Fibroblast of skin of right quadriceps (primary cell): ENCODE measurements at regions not wholly inside any gene's neighbourhood (a gene's known extent, or its start where the extent isn't known, plus 50 kb on each side); places are given as distances from the start of the nearest gene placed in this dataset.

ENCODE experiments used
- DNase-seq: peaks from one replicate; pipeline ENCODE4 v3.0.0-alpha.2; 2013

DNA sequence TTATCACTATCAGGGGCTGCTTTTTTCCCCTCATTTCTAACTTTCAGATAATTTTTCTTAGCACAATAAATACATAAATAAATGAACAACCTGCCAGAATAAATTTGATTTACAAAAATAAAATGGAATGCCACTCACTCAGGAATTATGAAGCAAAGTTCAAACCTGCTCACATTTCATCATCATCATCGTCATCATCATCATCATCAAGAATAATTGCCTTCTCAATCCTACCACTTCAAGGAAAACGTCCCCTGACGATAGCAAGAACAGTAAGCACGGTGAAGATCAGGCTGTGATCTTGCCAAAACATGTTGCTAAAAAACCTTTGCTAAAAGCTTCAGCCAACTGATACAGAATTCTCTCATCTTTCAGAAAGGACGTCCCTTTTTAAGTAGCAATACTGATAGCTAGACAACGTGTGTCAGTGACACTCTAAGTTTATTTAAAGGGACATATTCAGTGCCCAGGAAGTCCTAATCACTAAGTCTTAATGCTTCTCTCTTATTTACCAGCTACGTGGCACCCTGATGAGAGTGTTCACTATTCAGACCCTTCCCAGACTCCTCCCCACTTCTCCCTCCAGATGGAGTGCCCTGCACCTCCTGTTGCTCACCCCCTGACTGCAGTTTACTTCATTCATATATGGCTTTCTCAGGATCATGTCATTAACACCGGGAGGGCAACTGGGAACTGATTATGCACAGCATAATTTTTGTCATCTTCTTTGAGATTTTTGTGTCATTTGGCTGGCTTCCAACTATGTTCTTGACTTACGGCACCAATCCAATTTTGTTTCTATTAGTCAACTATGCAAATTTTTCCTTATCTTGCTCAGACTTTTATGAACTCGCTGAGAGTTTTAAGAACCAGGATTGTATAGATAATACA, 200.1 kb upstream of the GUCY1A2 start:
- DNase-seq = no peak

DNA sequence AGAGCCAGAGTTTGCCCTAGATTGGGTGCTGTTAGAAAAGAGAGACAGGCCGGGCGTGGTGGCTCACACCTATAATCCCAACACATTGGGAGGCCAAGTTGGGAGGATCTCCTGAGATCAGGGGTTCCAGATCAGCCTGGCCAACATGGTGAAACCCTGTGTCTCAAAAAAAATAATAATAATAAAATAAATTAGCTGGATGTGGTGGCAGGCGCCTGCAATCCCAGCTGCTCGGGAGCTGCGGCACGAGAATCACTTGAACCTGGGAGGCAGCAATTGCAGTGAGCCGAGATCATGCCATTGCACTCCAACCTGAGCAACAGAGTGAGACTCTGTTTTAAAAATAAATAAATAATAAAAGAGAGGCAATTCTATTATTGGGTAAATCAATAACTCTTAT, 199.2 kb upstream of the GUCY1A2 start:
- no peak for DNase-seq

DNA sequence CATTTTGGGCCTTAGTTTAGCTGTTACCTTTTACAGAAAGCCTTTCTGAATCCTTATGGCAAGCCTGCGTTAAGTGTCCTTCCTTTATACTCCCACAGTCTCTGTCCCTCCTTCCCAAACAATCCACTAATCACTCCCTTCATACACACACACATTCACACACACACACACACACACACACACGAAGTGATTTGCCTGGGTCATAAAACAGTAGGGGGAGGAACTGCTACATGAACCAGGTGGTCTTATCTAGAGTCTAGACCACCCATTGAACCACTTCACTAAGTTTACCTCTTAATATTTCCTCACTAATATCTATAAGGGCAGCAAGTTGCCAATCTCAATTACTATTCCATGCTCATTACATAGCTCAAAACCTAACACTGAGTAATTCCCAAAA, 196.7 kb upstream of the GUCY1A2 start:
- no peak for DNase-seq

DNA sequence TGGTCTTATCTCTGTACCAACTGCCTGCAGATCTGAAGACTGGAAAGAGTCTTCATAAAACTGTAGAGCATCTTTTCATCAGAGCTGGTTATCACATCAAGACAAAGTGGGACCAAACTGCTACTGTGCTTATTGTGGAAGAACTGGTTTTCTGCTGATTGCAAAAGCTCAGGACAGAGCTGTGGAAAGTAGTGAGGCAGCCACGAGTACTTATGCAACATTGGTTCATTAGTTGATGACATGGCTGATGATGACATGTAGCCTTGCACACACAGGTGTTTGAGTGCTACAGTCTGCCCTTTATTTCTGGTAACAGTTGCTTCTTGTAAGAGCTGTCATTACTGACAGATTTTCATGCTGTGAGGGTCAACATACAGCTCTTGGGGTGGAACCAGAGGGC, 185.4 kb upstream of the GUCY1A2 start:
- no peak for DNase-seq

DNA sequence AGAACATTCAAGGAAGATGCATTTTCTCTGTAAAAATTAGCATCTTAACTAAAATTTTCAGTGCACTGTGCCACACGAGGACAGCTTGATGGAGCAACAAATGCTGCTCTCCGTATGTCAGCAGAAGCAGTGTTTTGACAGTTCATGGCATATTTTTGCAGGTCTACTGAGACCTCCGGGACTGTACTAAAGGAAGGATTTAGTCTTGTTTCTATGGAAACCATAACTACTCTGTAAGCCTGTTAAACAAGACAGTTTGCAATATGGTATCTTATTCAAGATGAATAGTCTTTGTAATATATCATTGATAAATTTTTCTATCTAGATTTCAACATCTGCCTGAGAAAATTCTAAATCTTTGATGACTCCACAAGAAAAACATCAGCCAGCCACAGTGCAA, 184.0 kb upstream of the GUCY1A2 start:
- no peak for DNase-seq

DNA sequence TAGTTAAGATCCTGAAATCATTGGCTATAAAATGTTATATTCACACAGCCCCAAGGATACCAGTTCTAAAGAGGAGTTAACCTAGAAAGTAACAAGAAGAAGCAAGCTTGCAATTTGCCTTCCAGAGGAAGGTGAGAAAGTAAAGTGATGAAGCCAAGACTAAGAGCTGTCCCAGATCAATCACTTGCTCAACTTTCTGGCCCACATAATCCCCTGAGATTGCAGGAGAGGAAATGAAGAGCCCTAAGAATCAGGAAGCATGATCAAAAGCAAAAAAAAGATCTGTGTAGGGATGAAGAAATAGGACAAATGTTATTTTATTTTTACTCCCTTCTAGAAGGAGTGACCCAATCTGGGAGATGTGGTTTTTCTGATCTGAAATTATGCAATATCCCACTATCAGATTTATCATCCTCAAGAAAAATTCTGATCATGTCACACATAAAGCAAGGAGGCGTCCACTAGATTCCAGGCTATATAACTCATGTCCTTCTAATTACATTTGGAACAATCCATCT, 180.3 kb upstream of the GUCY1A2 start:
- DNase-seq = no peak

DNA sequence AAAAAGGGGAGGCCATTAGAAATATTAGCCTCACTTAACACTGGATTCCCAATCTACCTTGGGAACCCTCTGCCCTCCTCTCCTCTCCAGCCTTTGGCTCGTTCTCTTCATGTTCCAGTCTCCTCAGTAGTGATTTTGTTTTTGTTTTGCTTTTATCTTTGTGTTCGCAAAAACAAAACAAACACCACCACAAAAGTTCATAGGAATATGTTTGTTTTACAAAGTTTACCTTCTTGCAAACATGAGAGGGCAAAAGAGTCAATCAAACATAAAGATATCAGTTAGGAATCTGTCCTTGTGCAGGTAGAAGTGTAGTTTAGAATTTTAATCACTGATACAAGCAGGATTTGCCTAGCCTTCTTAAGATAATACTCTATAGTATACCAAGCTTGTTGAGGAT, 179.7 kb upstream of the GUCY1A2 start:
- no peak for DNase-seq

DNA sequence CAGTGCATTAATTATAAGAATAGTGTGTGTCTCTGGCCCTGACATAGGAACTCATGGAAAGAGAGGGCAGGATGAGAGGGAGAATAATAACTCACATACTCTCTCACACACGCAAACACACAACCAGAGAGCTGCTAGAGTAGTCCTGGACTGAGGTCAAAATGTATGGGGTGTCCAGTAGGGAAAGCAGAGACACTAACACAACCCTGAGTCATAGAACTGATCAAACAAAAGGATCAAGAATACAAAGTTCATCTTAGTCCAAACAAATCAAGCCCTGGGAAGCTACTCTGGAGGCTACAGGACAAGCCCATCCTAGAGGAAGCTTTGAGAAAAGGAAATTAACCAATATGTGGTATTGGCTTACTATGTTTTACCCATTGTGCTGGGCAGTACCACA, 178.5 kb upstream of the GUCY1A2 start:
- no peak for DNase-seq

DNA sequence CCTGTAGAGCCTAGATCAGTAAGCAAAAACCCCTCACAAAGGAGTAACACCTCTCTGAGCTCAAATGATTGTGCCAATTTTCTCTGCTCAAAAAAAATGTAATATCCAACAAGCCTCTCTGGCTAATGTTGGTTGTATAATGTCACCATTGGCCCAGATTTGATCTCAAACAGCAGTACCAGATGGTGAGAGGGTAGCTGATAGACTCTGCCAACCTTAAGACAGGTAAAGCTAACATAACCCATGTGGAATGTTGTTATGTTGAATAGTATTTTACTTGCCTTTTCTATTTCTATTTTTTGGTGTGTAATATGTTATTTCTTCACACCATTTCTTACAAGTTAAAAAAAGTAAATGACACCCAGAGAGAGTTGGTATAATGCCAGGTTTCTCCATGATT, 166.7 kb upstream of the GUCY1A2 start:
- no peak for DNase-seq

DNA sequence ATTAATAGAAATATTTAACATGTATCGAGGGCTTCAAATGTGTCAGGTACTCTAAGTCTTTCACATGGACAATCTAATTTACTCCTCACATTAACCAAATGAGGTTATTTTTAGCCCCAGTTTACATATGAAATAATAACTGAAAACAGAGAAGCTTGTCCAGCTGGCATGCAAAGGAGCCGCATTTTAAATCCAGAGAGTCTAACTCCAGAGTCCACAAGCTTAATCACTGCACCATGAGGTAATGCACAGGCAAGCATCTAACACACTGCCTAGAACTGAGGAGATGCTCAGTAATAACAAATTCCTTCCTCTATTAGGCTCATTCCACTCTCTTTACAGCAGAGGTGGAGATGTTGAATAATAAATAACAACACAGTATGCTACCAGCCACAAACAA, 165.7 kb upstream of the GUCY1A2 start:
- no peak for DNase-seq

DNA sequence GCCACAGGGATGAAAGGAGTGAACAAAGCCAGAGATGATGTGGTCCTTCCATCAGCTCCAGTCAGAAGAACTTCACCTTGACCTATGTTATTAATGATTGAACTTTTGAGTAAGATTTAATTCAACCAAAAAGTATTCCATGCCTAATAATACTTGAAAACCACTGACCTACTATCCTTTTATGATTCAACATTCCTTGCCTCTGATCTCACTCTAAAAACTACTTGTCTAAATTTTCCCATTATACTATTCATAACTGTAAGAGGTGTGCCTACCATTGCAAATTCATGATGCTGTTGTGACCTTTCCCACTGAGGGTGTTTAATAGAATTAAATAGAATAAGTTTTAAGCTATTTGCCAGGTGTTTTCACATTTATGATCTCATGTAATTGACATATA, 164.7 kb upstream of the GUCY1A2 start:
- peak; percentile 8 for DNase-seq

DNA sequence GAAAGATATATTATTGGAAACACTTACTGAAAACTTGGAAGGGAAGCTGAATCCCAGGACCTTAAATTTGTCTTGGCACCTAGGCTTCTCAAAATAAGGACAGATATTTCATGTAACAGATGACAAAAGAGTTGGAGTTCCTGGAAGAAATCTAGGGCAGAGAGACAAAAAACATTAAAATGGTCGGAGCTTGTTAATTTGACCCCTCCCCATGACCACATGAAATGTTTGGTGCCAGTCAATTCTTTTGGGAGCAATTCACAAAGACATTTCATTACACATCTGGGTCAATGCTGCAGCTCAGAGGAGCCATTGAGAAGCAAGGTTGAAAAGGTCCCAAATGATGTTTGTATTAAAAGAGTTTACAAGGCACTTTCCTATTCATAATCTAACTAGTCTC, 162.0 kb upstream of the GUCY1A2 start:
- DNase-seq = no peak

DNA sequence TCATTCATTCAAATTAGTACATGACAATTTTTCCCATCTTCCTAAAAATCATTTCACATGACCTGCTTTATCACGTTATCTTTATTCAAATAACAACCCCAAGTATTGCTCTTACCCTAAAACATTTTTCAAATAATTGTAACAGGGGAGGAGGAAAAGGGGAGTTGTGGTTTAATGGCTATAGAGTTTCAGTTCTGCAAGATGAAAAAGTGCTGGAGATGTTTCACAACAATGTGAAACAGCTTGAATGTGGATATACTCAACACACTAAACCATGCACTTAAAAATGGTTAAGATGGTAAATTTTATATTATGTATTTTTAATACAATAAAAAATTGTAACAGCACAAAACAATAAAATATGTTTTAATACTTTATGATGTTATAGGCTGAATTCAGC, 161.6 kb upstream of the GUCY1A2 start:
- no peak for DNase-seq

DNA sequence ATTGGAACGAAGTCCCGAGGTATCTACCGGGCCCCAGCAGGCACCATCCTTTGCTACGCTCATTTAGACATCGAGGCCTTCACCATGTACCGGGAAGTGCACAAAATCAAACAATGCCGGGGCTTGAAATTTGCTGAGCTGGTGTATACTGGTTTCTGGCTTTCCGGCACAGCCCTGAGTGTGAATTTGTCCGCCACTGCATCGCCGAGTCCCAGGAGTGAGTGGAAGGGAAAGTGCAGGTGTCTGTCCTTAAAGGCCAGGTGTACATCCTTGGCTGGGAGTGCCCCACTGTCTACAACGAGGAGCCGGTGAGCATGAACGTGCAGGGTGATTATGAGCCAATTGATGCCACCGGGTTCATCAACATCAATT, 158.8 kb upstream of the GUCY1A2 start:
- DNase-seq = no peak

DNA sequence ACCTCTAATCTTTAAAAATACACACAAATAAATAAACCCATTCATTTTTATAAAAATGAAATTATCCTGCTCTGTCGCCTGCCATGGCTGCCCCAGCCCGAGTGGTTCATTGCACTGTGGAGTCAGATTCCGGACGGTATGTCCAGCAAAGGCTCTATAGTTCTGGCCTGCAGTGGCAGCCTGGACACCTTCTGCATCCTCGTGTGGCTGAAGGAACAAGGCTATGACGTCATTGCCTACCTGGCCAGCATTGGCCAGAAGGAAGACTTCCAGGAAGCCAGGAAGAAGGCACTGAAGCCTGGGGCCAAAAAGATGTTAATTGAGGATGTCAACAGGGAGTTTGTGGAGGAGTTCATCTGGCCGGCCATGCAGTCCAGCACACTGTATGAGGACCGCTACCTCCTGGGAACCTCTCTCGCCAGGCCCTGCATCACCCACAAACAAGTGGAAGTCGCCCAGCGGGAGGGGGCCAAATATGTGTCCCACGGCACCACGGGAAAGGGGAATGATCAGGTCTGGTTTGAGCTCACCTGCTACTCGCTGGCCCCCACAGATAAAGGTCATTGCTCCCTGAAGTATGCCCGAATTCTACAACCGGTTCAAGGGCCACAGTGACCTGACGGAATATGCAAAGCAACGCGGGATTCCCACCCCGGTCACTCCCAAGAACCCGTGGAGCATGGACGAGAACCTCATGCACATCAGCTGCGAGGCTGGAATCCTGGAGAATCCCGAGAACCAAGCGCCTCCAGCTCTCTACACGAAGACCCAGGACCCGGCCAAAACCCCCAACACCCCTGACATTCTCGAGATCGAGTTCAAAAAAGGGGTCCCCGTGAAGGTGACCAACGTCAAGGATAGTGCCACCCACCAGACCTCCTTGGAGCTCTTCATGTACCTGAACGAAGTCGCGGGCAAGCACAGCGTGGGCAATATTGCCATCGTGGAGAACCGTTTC, 158.2 kb upstream of the GUCY1A2 start:
- DNase-seq = no peak

DNA sequence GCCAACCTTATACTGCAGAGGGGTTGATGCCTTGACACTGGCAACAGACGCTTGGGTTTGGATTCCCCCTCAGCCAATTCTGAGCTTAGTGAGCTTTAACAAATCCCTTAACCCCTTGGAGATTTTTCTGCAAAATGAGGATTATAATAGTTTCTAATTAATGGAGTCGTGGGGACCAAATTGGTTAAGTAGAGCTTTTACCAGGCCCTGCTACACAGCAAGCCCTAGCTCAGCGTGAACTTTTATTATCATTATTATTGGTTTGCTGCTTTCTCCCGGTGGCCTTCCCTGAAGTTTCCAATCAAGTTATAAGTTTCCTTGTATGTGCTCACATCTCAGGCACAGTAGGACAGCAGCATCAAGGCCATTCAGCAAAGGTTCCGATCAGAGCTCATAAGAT, 156.6 kb upstream of the GUCY1A2 start:
- DNase-seq = no peak

DNA sequence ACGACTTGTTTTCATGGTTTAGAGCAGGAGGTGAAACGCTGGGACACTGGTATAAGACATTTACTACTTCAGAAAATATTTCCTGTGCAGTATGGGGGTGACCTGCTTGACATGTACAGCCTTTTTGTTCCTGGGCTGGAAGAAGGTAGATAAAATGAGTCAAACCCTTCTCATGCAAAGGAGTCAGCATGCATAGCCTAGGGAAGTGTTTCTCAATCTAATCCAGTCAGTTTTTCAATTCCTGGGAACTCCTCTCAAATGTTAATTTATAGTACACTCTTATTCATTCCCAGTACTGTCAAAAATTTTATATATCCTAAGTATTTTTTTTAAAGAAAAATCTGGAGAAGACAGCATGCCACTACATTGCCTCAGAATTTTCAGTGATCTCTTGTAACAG, 154.7 kb upstream of the GUCY1A2 start:
- no peak for DNase-seq

DNA sequence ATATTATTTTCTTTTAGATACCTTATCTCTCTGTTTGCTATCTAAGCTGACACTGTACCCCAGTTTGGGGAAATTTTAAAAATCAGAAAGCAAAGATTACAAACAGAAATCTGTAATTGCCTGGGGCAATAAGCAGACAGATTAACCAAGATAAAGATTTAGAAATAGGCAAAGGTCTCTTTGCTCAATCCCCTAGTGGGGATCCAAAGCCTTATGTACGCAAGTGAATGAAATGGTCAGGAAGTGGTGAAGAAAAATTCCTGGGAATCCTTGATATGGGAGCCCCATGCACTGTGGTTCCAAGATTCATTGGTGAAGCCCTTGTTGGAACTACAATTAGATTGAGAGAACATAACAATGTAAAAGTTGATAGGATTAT, 139.5 kb upstream of the GUCY1A2 start:
- DNase-seq = peak; percentile 2

DNA sequence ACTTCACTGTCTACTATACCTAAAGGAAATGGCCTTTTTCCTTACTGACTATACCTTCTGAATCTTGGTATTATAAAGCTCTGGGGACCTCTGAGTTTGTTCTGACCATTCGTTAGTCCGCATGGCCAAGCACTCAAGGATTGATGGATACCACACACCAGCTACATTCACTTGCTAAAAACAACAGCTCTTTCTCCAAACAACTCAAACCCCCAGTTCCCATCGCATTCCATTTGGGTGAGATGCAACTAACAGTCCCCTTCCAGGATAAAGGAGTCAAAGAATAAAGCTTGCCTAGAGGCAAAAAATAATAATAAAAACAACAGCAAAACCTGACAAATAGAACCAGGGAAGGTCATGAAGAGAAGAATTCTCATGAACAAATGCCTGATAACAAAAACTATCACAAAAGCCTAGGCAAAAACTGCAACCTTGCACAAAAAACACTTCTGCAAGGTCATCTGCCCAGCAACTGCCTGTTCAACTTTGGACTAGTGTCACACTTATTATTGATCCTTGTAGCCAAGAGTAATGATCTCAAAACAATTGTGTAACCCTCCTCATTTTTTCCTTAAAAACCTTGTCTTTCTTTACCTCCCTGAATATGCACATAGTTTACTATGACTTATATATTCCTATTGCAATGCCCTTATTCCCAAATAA, 139.0 kb upstream of the GUCY1A2 start:
- DNase-seq = no peak

DNA sequence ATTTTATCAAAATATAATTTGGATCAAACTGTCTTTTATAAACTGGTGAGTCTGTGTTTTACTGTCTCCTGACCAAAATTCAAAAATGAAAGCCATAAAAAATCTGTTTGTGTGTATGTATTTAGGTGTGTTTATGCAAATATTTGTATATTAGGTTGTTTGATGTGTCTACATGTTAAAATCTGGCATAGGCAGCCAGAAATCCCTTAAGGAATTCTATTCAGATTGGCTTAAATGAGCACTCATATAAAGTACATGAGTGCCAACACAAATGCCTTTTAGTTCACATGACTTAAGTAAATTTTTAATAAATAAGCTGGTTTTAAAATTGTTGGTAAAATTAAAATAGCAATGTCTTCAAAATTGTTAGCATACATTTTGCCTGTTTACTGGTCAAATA, 133.3 kb upstream of the GUCY1A2 start:
- DNase-seq = no peak

DNA sequence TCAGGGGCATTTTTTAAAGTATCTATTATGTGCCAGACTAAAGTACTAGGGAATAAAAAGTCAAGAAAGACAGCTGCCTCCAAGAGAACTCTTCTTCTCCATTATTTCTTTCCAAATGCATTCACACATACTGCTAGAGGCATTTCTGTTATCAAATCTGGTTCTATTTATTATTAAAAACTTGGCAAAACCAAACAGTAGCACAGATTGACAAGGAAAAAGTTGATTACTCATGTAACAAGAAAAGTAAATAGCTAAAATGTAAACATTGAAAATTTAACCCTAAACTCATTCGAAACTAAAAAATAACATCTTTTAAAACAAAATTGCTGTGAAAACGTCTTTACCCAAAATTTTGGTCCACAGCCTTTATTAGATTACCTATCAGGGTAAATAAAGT, 132.9 kb upstream of the GUCY1A2 start:
- DNase-seq = no peak

DNA sequence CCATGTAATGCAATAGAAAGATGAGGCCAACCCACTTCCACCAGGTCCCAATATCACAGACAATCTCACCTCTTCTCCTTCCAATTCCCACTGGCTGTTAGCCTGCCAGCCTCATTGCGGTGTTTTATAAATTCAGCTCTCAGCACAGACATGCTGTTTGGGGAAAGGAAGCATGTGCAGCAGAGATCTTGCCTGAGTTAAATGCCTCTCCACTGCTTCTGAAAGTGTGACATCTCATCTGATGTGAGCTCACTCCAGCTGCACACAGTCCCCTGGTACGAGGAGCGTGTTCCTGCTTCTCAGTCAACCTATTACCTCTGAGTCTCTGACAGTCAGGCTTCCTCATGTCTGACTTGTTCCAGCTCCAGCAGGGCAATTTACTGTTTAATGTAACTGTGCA, 122.7 kb upstream of the GUCY1A2 start:
- no peak for DNase-seq

DNA sequence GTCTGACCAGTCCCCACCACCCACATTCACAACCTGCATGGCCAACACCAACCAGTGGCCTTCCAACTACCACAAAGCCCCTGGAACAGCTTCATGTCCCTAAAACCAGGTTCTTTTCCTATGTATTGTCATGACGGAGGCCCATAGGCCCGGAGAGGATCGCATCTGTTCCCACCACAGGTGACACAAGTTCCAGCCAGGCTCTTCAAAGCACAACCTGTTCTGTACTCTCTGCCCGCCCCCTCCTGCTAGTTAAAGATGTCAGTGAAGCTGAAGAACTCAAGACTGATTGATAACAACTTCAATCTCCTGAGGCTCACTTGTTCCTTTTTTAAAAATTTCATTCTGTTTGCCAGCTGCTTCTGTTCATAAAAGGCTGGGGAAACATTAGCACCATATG, 121.1 kb upstream of the GUCY1A2 start:
- DNase-seq = no peak
